ENCODE measurements at regions not wholly inside any gene's neighbourhood (a gene's known extent, or its start where the extent isn't known, plus 50 kb on each side); places are given as distances from the start of the nearest gene placed in this dataset.

- H3K4me1 ChIP-seq (ENCODE audit: control insufficient read depth in 2 of 3, insufficient read depth in 2 of 3, low read depth in 1 of 3, low read length in 3 of 3) = no peaks in the 10 kb centered on the region
- intact Hi-C loops (cut with DNase I) = no loop called here
- H3K9me3 ChIP-seq (ENCODE audit: control insufficient read depth in 2 of 3, insufficient read depth in 1 of 3, low read length in 3 of 3) = no peaks in the 10 kb centered on the region
- H3K9ac ChIP-seq (ENCODE audit: low read length in 3 of 3) = no peak overlapping the region
- no peaks in the 10 kb centered on the region for H3K36me3 ChIP-seq (ENCODE audit: control insufficient read depth in 2 of 3, insufficient read depth in 3 of 3, low read length in 3 of 3)
- TF ChIP-seq CTCF (IDR thresholded peaks at IDR 0.05; ENCODE audit: borderline replicate concordance, extremely low read depth, insufficient read depth) = no peak
- no peak overlapping the region for H3K27ac ChIP-seq (ENCODE audit: low read depth in 2 of 2, low read length in 2 of 2)
- FAIRE-seq = no peak
- H3K4me3 ChIP-seq (ENCODE audit: low read length in 3 of 3) = no peak overlapping the region
- no peak for DNase-seq
- no peaks in the 10 kb centered on the region for H3K27me3 ChIP-seq (ENCODE audit: control insufficient read depth, insufficient read depth, low read length)
These were observed 613.4 kb downstream of the IRX1 start for GRCh38 chr5:4208996-4209395.

GRCh38 chr5:4212071-4212739 is 616.6 kb downstream of the IRX1 start:
- DNase-seq (no peak), FAIRE-seq (no peak)
- Histone ChIP-seq H3K27me3 (ENCODE audit: control insufficient read depth, insufficient read depth, low read length) (no peaks in the 10 kb centered on the region), H3K4me3 (ENCODE audit: low read length in 3 of 3) (no peak overlapping the region), H3K27ac (ENCODE audit: low read depth in 2 of 2, low read length in 2 of 2) (no peak overlapping the region), H3K36me3 (ENCODE audit: control insufficient read depth in 2 of 3, insufficient read depth in 3 of 3, low read length in 3 of 3) (no peaks in the 10 kb centered on the region), H3K4me1 (ENCODE audit: control insufficient read depth in 2 of 3, insufficient read depth in 2 of 3, low read depth in 1 of 3, low read length in 3 of 3) (no peaks in the 10 kb centered on the region), H3K9me3 (ENCODE audit: control insufficient read depth in 2 of 3, insufficient read depth in 1 of 3, low read length in 3 of 3) (no peaks in the 10 kb centered on the region), H3K9ac (ENCODE audit: low read length in 3 of 3) (no peak overlapping the region)
- no peak for TF ChIP-seq CTCF (IDR thresholded peaks at IDR 0.05; ENCODE audit: borderline replicate concordance, extremely low read depth, insufficient read depth)
- intact Hi-C loops (cut with DNase I) = no loop called here

GRCh38 chr5:4212981-4213819 is 617.6 kb downstream of the IRX1 start:
- DNase-seq (no peak), FAIRE-seq (no peak)
- intact Hi-C loops (cut with DNase I) = no loop called here
- no peaks in the 10 kb centered on the region for H3K4me1 ChIP-seq (ENCODE audit: control insufficient read depth in 2 of 3, insufficient read depth in 2 of 3, low read depth in 1 of 3, low read length in 3 of 3)
- no peak overlapping the region for H3K9ac ChIP-seq (ENCODE audit: low read length in 3 of 3)
- H3K27ac ChIP-seq (ENCODE audit: low read depth in 2 of 2, low read length in 2 of 2) = no peak overlapping the region
- no peaks in the 10 kb centered on the region for H3K36me3 ChIP-seq (ENCODE audit: control insufficient read depth in 2 of 3, insufficient read depth in 3 of 3, low read length in 3 of 3)
- TF ChIP-seq CTCF (IDR thresholded peaks at IDR 0.05; ENCODE audit: borderline replicate concordance, extremely low read depth, insufficient read depth) = no peak
- no peaks in the 10 kb centered on the region for H3K27me3 ChIP-seq (ENCODE audit: control insufficient read depth, insufficient read depth, low read length)
- H3K9me3 ChIP-seq (ENCODE audit: control insufficient read depth in 2 of 3, insufficient read depth in 1 of 3, low read length in 3 of 3) = no peaks in the 10 kb centered on the region
- no peak overlapping the region for H3K4me3 ChIP-seq (ENCODE audit: low read length in 3 of 3)

All from kidney (tissue), 13 donors.